H1 (cell line): ENCODE measurements at regions not wholly inside any gene's neighbourhood (a gene's known extent, or its start where the extent isn't known, plus 50 kb on each side); places are given as distances from the start of the nearest gene placed in this dataset.

Experiments used
- CBX8 ChIP-seq: fragments of 300-800, 300-1000 bp; sonication (generic); IDR thresholded peaks from 2 replicates; pipeline ENCODE4 v1.7.1; 2016; ENCODE audit warnings: low read depth, low read length, borderline replicate concordance
- CHD7 ChIP-seq: fragments of 300-600 bp; sonication (generic); IDR thresholded peaks from 2 replicates; pipeline ENCODE4 v1.7.1; 2012; ENCODE audit warnings: low read length, moderate library complexity, mild to moderate bottlenecking, inconsistent platforms; ENCODE audit not compliant: insufficient replicate concordance
- NANOG ChIP-seq: IDR thresholded peaks from 2 replicates; pipeline ENCODE4 v1.6.1; 2011; ENCODE audit warnings: low read length, low read depth, mild to moderate bottlenecking, inconsistent platforms; ENCODE audit not compliant: insufficient read depth, poor library complexity, severe bottlenecking
- POLR2A ChIP-seq, 2 experiments: IDR thresholded peaks; 1 replicate in 1 of 2; 2 replicates in 1 of 2; pipeline ENCODE4 v1.6.1; 2011; ENCODE audit warnings: low read depth in 2 of 2, low read length in 2 of 2, mild to moderate bottlenecking in 2 of 2; ENCODE audit errors: control extremely low read depth in 1 of 2
- SP1 ChIP-seq: IDR thresholded peaks from 2 replicates; pipeline ENCODE4 v1.6.1; 2011; ENCODE audit warnings: low read depth, low read length
- SRF ChIP-seq: IDR thresholded peaks from 2 replicates; pipeline ENCODE4 v1.6.1; 2011; ENCODE audit warnings: mild to moderate bottlenecking, low read depth, low read length, moderate library complexity

DNA sequence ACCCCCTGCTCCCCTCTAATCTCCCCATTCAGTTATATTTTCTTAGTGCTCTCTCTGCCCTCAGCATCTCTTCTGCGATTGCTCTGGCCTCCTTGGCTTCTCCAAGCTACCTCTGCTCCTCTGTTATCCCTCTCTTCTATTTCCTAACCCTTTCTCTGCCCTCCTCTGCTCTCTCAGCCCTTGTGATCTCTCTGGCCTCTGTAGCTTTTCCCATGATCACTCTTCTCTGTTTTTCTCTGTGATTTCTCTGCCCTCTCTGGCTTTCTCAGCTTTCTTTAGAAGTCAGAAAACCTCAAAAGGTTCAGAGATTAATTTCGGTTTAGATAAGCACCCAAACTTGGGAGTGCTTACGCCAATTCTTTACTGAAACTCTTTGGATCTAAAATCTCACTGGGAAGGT is 795.0 kb downstream of the DIAPH3 start (continued):
- TF ChIP-seq CHD7: no peak
- TF ChIP-seq SP1: no peak
- no peak for TF ChIP-seq SRF
- no peak for TF ChIP-seq NANOG
- TF ChIP-seq CBX8: no peak
- no peak for TF ChIP-seq POLR2A (IDR thresholded peaks at IDR 0.05; ENCODE audit: control extremely low read depth in 1 of 2, low read depth in 2 of 2, low read length in 2 of 2)
